HCT116 (cell line): ENCODE measurements at regions not wholly inside any gene's neighbourhood (a gene's known extent, or its start where the extent isn't known, plus 50 kb on each side); places are given as distances from the start of the nearest gene placed in this dataset.

Experiments
- ATAC-seq: fragments of 200-7000 bp; cut with Tn5 transposase; 2 replicates; pipeline ENCODE4 v1.9.1; 2020; ENCODE audit warnings: mild to moderate bottlenecking, moderate library complexity
- BruUV-seq: library from RNA; stranded (reverse); fragments of 400-500 nt; replicated peaks from 2 replicates; lab custom pipeline; 2021; lab: Mats Ljungman, UMichigan
- CTCF ChIA-PET: fragments of 300-600 bp; sonication (Branson Sonifier 250); formaldehyde crosslinking; loops from one replicate; lab custom pipeline; 2021; ENCODE audit warnings: antibody characterized with exemption; lab: Charles Lee
- POLR2A ChIA-PET: fragments of 300-600, 350-600 bp; sonication (Branson Sonifier 250); formaldehyde crosslinking; loops from one replicate; lab custom pipeline; 2021; ENCODE audit warnings: antibody characterized with exemption; lab: Charles Lee
- RAD21 ChIA-PET, 2 experiments: fragments of 300-600 bp; sonication (Branson Sonifier 250); formaldehyde crosslinking; loops; one replicate each; lab custom pipeline; 2023; ENCODE audit warnings: low total read pairs in 2 of 2; ENCODE audit not compliant: uncharacterized antibody in 2 of 2, unreplicated experiment in 2 of 2, low non-redundant PET in 1 of 2; lab: Charles Lee
- DNase-seq: peaks from one replicate; pipeline ENCODE4 v3.0.0-alpha.2; 2010; ENCODE audit warnings: low read depth, low spot score
- H2AFZ ChIP-seq: fragments of 200-600 bp; shearing (Covaris generic), sonication (generic); 2 replicates; pipeline ENCODE4 v1.6.1; 2017; ENCODE audit warnings: low read depth, mixed run types, mixed read lengths, antibody characterized with exemption, low read length; ENCODE audit not compliant: poor library complexity, severe bottlenecking
- H3K27ac ChIP-seq: 2 replicates; pipeline ENCODE4 v1.5.1; 2012; ENCODE audit warnings: low read depth, low read length
- H3K27me3 ChIP-seq: fragments of 200-600 bp; sonication (generic); 2 replicates; pipeline ENCODE4 v1.6.1; 2016; ENCODE audit warnings: mixed run types, low read length, mixed read lengths; ENCODE audit not compliant: insufficient read depth
- H3K36me3 ChIP-seq, 2 experiments: fragments of 200-500 bp in 1 of 2; fragments of 200-600 bp in 1 of 2; sonication (Bioruptor generic) in 1 of 2; sonication (generic) in 1 of 2; 2 replicates each; pipeline versions ENCODE4 v1.5.1 to v1.6.1; 2014 to 2016; ENCODE audit warnings: low read length in 2 of 2, inconsistent platforms in 1 of 2, mixed read lengths in 1 of 2, mixed run types in 1 of 2; ENCODE audit not compliant: insufficient read depth in 2 of 2, control insufficient read depth in 1 of 2
- H3K4me1 ChIP-seq, 2 experiments: fragments of 200-600 bp in 1 of 2; sonication (generic) in 1 of 2; 2 replicates each; pipeline versions ENCODE4 v1.5.1 to v1.6.1; 2012 to 2017; ENCODE audit warnings: low read length in 2 of 2, inconsistent platforms in 1 of 2, mild to moderate bottlenecking in 1 of 2, mixed read lengths in 1 of 2, mixed run types in 1 of 2, moderate library complexity in 1 of 2; ENCODE audit not compliant: insufficient read depth in 2 of 2, control insufficient read depth in 1 of 2
- H3K4me2 ChIP-seq: fragments of 200-600 bp; sonication (generic); 2 replicates; pipeline ENCODE4 v1.6.1; 2017; ENCODE audit warnings: mixed run types, low read length, mixed read lengths
- H3K4me3 ChIP-seq, 2 experiments: fragments of 200-600 bp in 1 of 2; sonication (generic) in 1 of 2; replicated peaks in 1 of 2; 2 replicates each; pipeline ENCODE4 v1.5.1; 2011 to 2016; ENCODE audit warnings: low read length in 2 of 2, control low read depth in 1 of 2, low read depth in 1 of 2, mild to moderate bottlenecking in 1 of 2, mixed read lengths in 1 of 2, mixed run types in 1 of 2
- H3K79me2 ChIP-seq: fragments of 200-600 bp; sonication (generic); 2 replicates; pipeline ENCODE4 v1.6.1; 2017; ENCODE audit warnings: mild to moderate bottlenecking, mixed run types, low read length, moderate library complexity, mixed read lengths; ENCODE audit not compliant: insufficient read depth
- H3K9ac ChIP-seq: fragments of 200-600 bp; sonication (generic); 2 replicates; pipeline ENCODE4 v1.6.1; 2016; ENCODE audit warnings: low read length, mixed read lengths
- H3K9me2 ChIP-seq: fragments of 200-600 bp; sonication (generic), shearing (Covaris generic); 2 replicates; pipeline ENCODE4 v1.6.1; 2017; ENCODE audit warnings: mixed run types, mild to moderate bottlenecking, moderate library complexity; ENCODE audit not compliant: insufficient read depth
- H3K9me3 ChIP-seq, 2 experiments: fragments of 200-500 bp in 1 of 2; fragments of 200-600 bp in 1 of 2; sonication (Bioruptor generic) in 1 of 2; sonication (generic) in 1 of 2; 2 replicates each; pipeline ENCODE4 v1.6.1; 2014 to 2017; ENCODE audit warnings: low read length in 2 of 2, mixed read lengths in 2 of 2, inconsistent platforms in 1 of 2, low read depth in 1 of 2, mild to moderate bottlenecking in 1 of 2, mixed run types in 1 of 2, moderate library complexity in 1 of 2; ENCODE audit not compliant: control insufficient read depth in 1 of 2, insufficient read depth in 1 of 2
- H4K20me1 ChIP-seq: fragments of 200-600 bp; sonication (generic), shearing (Covaris generic); 2 replicates; pipeline ENCODE4 v1.6.1; 2017; ENCODE audit warnings: mixed run types, mild to moderate bottlenecking, moderate library complexity; ENCODE audit not compliant: insufficient read depth
- CBX3 ChIP-seq: IDR thresholded peaks from 2 replicates; pipeline ENCODE4 v1.6.1; 2012; ENCODE audit warnings: low read depth
- EGR1 ChIP-seq: IDR thresholded peaks from 2 replicates; pipeline ENCODE4 v1.6.1; 2012; ENCODE audit warnings: low read depth
- ELF1 ChIP-seq: IDR thresholded peaks from 2 replicates; pipeline ENCODE4 v1.6.1; 2012; ENCODE audit warnings: low read depth, borderline replicate concordance
- POLR2A ChIP-seq: IDR thresholded peaks from 2 replicates; pipeline ENCODE4 v1.7.0; 2011; ENCODE audit warnings: borderline replicate concordance; ENCODE audit not compliant: insufficient read depth, insufficient read length; ENCODE audit errors: extremely low read depth
- RAD21 ChIP-seq: IDR thresholded peaks from 2 replicates; pipeline ENCODE4 v1.6.1; 2012; ENCODE audit warnings: low read depth, mild to moderate bottlenecking
- SIN3A ChIP-seq: IDR thresholded peaks from 2 replicates; pipeline ENCODE4 v1.6.1; 2012; ENCODE audit warnings: low read depth
- SP1 ChIP-seq: IDR thresholded peaks from 2 replicates; pipeline ENCODE4 v1.6.1; 2012; ENCODE audit warnings: low read depth
- TCF7L2 ChIP-seq: IDR thresholded peaks from 2 replicates; pipeline ENCODE4 v1.7.0; 2011; ENCODE audit warnings: borderline replicate concordance, inconsistent platforms; ENCODE audit not compliant: insufficient read depth, insufficient read length; ENCODE audit errors: extremely low read depth
- ZBTB33 ChIP-seq: IDR thresholded peaks from 2 replicates; pipeline ENCODE4 v1.6.1; 2011; ENCODE audit warnings: mild to moderate bottlenecking, low read length, moderate library complexity; ENCODE audit not compliant: insufficient replicate concordance; ENCODE audit errors: extremely low read depth
- ZFX ChIP-seq: fragments of 450-650 bp; IDR thresholded peaks from 2 replicates; pipeline ENCODE4 v1.6.1; 2017
- intact Hi-C: fragments of 100-400 bp; cut with micrococcal nuclease; formaldehyde crosslinking; loops from 2 replicates; pipeline ENCODE4 v1.10.0; 2022

- TF ChIP-seq EGR1 (no peak), ZBTB33 (no peak), ELF1 (no peak), CBX3 (no peak), SP1 (no peak)
- TF ChIP-seq, all 23 proteins: peak for 0
Observed at GRCh38 chr2:64274399-64275173, 130.4 kb upstream of the PELI1 start (continued).

GRCh38 chr2:64275174-64275466, 130.9 kb upstream of the PELI1 start:
- Histone ChIP-seq H3K36me3 (no peaks in the 10 kb centered on the region), H4K20me1 (no peaks in the 10 kb centered on the region), H3K27ac (no peak overlapping the region), H3K9ac (no peak overlapping the region), H3K9me2 (no peaks in the 10 kb centered on the region), H3K4me3 (no peak overlapping the region), H3K79me2 (no peaks in the 10 kb centered on the region), H2AFZ (no peak overlapping the region), H3K9me3 (no peaks in the 10 kb centered on the region)
- no peak for DNase-seq
- BruUV-seq = no TSS peak
- ChIA-PET CTCF (no interaction called here), POLR2A (no interaction called here)
- intact Hi-C loops = no loop called here
- TF ChIP-seq TCF7L2 (no peak), SP1 (no peak), SIN3A (no peak), POLR2A (no peak), RAD21 (no peak), ZFX (no peak), ZBTB33 (no peak)
- TF ChIP-seq, all 23 proteins: peak for 0
- peaks cover 0 to 22% of the 10 kb centered on the region in 2 experiments; a peak in 2 of 4 replicates for H3K4me1 ChIP-seq
- RAD21 ChIA-PET = no interaction called here
- no peak overlapping the region for H3K4me2 ChIP-seq
- ATAC-seq = no peak
- no peaks in the 10 kb centered on the region for H3K27me3 ChIP-seq
